Uterus (tissue), 3 donors: ENCODE measurements at regions not wholly inside any gene's neighbourhood (a gene's known extent, or its start where the extent isn't known, plus 50 kb on each side); places are given as distances from the start of the nearest gene placed in this dataset.

Experiments
- DNase-seq, 2 donors: peaks; one replicate each; pipeline ENCODE4 v3.0.0-alpha.2; 2019 to 2020
- H3K27ac ChIP-seq, 2 donors: fragments of 200-600 bp; sonication (generic); 1 replicate in 1 of 2; 2 replicates in 1 of 2; pipeline ENCODE4 v1.5.1; 2016 to 2018
- H3K27me3 ChIP-seq, 2 donors: fragments of 200-600 bp; sonication (generic); one replicate each; pipeline ENCODE4 v1.5.1; 2018 to 2019; ENCODE audit warnings: control low read depth in 1 of 2
- H3K36me3 ChIP-seq, 2 donors: fragments of 200-600 bp; sonication (generic); one replicate each; pipeline ENCODE4 v1.5.1; 2019; ENCODE audit warnings: control low read depth in 1 of 2
- H3K4me1 ChIP-seq, 2 donors: fragments of 200-600 bp; sonication (generic); one replicate each; pipeline ENCODE4 v1.5.1; 2018 to 2019; ENCODE audit warnings: control low read depth in 1 of 2
- H3K4me3 ChIP-seq, 2 donors: fragments of 200-600 bp; sonication (generic); 1 replicate in 1 of 2; 2 replicates in 1 of 2; pipeline ENCODE4 v1.5.1; 2018 to 2019; ENCODE audit warnings: mild to moderate bottlenecking in 1 of 2
- H3K9me3 ChIP-seq, 2 donors: fragments of 200-600 bp; sonication (generic); one replicate each; pipeline ENCODE4 v1.5.1; 2019; ENCODE audit warnings: control low read depth in 1 of 2
- POLR2A ChIP-seq, 2 donors: fragments of 450-650 bp; IDR thresholded peaks; one replicate each; pipeline ENCODE4 v1.6.1; 2016; ENCODE audit warnings: antibody characterized with exemption in 2 of 2, mild to moderate bottlenecking in 1 of 2, moderate library complexity in 1 of 2
- intact Hi-C: fragments of 100-400 bp; cut with DNase I; formaldehyde crosslinking; loops from one replicate; pipeline ENCODE4 v1.15.1; 2023; ENCODE audit warnings: low total_unique reads
- TF ChIP-seq, protein P1 (sequence below), 4 experiments: fragments of 200-600 bp in 2 of 4; fragments of 450-650 bp in 2 of 4; sonication (generic) in 2 of 4; IDR thresholded peaks; one replicate each; pipeline ENCODE4 v1.5.1; 2016 to 2019; ENCODE audit warnings: antibody characterized with exemption in 4 of 4, mild to moderate bottlenecking in 2 of 4, moderate library complexity in 1 of 4
- donor health status: DM: yes; HTN: yes; CAD: no.

DNA sequence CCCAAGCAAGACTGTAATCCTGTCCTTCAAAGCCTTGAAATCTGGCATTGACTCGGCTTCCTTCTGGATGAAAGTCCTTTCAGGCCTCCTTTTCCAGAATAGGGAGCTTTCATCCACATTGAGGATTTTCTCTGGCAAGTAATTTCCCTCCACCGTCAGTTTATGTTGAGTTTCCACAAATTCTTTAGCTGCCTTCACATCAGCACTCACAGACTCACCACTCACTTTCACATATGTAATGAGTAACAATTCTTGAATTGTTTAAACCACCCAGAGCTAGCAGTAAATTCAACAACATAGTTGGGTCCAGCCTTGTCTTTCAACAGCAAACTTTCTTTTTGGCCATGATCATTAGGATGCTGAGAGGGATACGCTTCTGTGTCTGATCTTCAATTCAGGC, 84.3 kb upstream of the PRDM11 start:
- H3K27ac ChIP-seq: no peak overlapping the region
- H3K9me3 ChIP-seq: no peaks in the 10 kb centered on the region
- H3K4me1 ChIP-seq: no peaks in the 10 kb centered on the region
- no peaks in the 10 kb centered on the region for H3K27me3 ChIP-seq
- DNase-seq: no peak
- H3K4me3 ChIP-seq: no peak overlapping the region
- H3K36me3 ChIP-seq: no peaks in the 10 kb centered on the region
- TF ChIP-seq, protein P1, sequence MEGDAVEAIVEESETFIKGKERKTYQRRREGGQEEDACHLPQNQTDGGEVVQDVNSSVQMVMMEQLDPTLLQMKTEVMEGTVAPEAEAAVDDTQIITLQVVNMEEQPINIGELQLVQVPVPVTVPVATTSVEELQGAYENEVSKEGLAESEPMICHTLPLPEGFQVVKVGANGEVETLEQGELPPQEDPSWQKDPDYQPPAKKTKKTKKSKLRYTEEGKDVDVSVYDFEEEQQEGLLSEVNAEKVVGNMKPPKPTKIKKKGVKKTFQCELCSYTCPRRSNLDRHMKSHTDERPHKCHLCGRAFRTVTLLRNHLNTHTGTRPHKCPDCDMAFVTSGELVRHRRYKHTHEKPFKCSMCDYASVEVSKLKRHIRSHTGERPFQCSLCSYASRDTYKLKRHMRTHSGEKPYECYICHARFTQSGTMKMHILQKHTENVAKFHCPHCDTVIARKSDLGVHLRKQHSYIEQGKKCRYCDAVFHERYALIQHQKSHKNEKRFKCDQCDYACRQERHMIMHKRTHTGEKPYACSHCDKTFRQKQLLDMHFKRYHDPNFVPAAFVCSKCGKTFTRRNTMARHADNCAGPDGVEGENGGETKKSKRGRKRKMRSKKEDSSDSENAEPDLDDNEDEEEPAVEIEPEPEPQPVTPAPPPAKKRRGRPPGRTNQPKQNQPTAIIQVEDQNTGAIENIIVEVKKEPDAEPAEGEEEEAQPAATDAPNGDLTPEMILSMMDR (IDR thresholded peaks at IDR 0.05): no peak
- TF ChIP-seq POLR2A (IDR thresholded peaks at IDR 0.05): no peak
- intact Hi-C loops: no loop called here

DNA sequence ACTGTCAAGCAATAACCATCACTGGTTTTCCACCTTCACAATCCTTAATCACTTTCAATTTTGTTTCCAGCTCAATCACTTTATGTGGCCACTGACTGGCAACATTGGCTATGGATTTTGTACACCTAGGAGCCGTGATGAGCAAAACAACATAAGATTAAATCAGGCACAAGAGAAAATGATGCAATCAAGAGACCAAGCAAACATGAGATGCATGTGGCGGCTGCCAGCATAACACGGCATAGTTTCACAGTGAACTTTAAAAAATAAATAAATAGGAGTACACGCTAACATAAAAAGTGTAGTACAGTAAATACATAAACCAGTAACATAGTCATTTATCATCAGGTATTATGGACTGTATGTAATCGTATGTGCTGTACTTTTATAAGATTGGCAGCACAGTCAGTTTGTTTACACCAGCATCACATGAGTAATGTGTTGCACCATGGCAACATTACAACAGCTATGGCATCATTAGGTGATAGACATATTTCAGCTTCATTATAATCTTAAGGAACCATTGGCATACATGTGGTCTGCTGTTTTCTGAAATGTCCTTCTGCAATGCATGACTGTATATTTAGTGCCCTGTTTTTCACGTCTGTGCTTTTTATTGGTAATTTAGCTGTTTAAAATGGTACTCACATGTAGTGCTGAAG, 83.3 kb upstream of the PRDM11 start:
- H3K4me3 ChIP-seq: no peak overlapping the region
- TF ChIP-seq, protein P1 (IDR thresholded peaks at IDR 0.05): no peak
- no peak for TF ChIP-seq POLR2A (IDR thresholded peaks at IDR 0.05)
- no peaks in the 10 kb centered on the region for H3K27me3 ChIP-seq
- H3K4me1 ChIP-seq: no peaks in the 10 kb centered on the region
- no peak for DNase-seq
- no peaks in the 10 kb centered on the region for H3K9me3 ChIP-seq
- H3K36me3 ChIP-seq: no peaks in the 10 kb centered on the region
- intact Hi-C loops: no loop called here
- no peak overlapping the region for H3K27ac ChIP-seq

DNA sequence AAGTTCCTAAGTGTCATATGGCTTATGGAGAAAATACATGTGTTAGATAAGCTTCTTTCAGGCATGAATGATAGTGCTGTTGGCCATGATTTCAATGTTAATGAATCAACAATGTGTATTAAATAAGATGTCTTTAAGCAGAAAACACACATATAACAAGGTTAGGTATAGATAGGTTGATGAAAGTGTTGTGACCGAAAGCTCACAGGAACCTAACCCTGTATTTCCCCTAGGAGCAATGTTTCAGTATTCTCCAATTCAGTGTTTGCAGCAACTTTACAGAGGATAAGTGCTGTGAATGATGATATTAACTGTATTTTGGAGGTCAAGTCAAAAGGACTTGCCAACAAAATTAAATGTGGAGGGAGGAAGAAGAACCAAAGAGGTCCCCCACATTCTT, 82.8 kb upstream of the PRDM11 start:
- TF ChIP-seq, protein P1 (IDR thresholded peaks at IDR 0.05): no peak
- TF ChIP-seq POLR2A (IDR thresholded peaks at IDR 0.05): no peak
- no peak overlapping the region for H3K4me3 ChIP-seq

DNA sequence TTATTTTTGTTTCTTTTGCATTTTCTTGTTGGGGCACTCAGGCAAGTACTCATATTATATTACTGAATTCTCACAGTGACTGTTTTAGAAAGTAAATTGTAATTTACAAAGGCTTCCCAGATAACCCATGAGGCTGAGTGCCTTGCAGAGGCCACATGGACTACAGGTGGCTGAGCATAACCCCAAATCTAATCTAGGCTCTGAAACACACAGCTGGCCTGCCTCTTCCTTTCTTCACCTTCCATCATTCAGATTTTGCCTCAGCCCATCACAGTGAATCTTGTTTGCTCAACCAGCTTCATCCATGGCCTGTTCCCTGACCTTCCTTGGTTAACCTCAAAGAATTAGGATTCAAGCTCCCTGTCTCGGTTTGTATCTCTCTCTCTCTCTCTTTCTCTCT, 78.5 kb upstream of the PRDM11 start:
- Histone ChIP-seq H3K27me3 (no peaks in the 10 kb centered on the region), H3K4me3 (no peak overlapping the region), H3K4me1 (no peaks in the 10 kb centered on the region), H3K27ac (no peak overlapping the region), H3K36me3 (no peaks in the 10 kb centered on the region), H3K9me3 (no peaks in the 10 kb centered on the region)
- no peak for DNase-seq
- intact Hi-C loops: no loop called here
- no peak for TF ChIP-seq POLR2A (IDR thresholded peaks at IDR 0.05)
- TF ChIP-seq, protein P1 (IDR thresholded peaks at IDR 0.05): no peak

More for the DNA sequence above, 82.8 kb upstream of the PRDM11 start:
- Histone ChIP-seq H3K36me3 (no peaks in the 10 kb centered on the region), H3K4me1 (no peaks in the 10 kb centered on the region), H3K27ac (no peak overlapping the region), H3K9me3 (no peaks in the 10 kb centered on the region), H3K27me3 (no peaks in the 10 kb centered on the region)
- intact Hi-C loops: no loop called here
- DNase-seq: no peak

DNA sequence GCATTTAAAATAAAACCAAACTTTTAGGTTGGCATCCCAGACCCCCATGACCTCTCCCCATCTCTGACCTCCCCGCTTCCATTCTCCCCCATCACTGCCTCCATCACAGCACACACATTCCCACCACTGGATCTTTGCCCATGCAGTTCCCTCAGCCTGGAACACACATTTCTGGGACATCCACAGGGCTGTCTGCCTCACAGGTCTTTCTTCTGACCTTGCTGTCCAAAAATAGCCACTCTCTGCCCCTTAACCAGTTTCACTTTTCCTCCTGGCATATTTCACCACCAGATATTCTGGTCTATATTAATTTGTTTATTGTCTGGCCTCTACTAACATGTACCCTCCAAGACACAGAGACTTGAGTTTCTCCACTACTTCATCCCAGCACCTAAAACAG, 75.2 kb upstream of the PRDM11 start:
- Histone ChIP-seq H3K4me1 (no peaks in the 10 kb centered on the region), H3K27ac (no peak overlapping the region), H3K27me3 (no peaks in the 10 kb centered on the region), H3K36me3 (no peaks in the 10 kb centered on the region), H3K9me3 (no peaks in the 10 kb centered on the region), H3K4me3 (no peak overlapping the region)
- no peak for DNase-seq
- no peak for TF ChIP-seq POLR2A (IDR thresholded peaks at IDR 0.05)
- TF ChIP-seq, protein P1 (IDR thresholded peaks at IDR 0.05): no peak
- intact Hi-C loops: no loop called here
